Thyroid gland (tissue), 4 donors: ENCODE measurements at regions not wholly inside any gene's neighbourhood (a gene's known extent, or its start where the extent isn't known, plus 50 kb on each side); places are given as distances from the start of the nearest gene placed in this dataset.

Experiments
- CTCF ChIP-seq, 6 experiments: fragments of 200-600 bp in 3 of 6; fragments of 450-650 bp in 3 of 6; sonication (generic) in 3 of 6; IDR thresholded peaks; one replicate each; pipeline ENCODE4 v1.5.1; 2016 to 2019; ENCODE audit warnings: antibody characterized with exemption in 6 of 6, mild to moderate bottlenecking in 2 of 6, inconsistent platforms in 1 of 6, moderate library complexity in 1 of 6
- POLR2A ChIP-seq, 2 donors: fragments of 450-650 bp; IDR thresholded peaks; one replicate each; pipeline ENCODE4 v1.6.1; 2017; ENCODE audit warnings: antibody characterized with exemption in 2 of 2, mild to moderate bottlenecking in 2 of 2, moderate library complexity in 1 of 2

GRCh38 chr3:73762855-73763254 lies 138.1 kb upstream of the PDZRN3 start:
- TF ChIP-seq CTCF (IDR thresholded peaks at IDR 0.05) (no peak), POLR2A (IDR thresholded peaks at IDR 0.05) (no peak)
